ENCODE measurements at regions not wholly inside any gene's neighbourhood (a gene's known extent, or its start where the extent isn't known, plus 50 kb on each side); places are given as distances from the start of the nearest gene placed in this dataset.

DNA sequence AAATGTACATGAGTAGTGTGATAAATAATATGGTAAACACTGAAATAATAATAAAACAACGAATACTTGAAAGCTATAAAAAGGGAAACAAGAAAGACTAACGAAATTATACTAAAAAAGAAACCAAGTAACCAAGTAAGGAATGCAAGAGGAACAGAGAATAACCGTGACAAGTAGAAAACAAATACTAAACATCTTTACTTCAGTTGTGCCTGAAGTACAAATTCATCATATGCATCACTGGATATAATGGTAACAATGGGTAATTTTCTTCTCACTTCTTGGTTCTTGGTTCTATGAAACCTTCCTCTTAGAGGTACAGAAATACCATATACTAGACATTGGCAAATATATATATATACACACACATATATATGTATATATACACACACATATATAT, 1093.6 kb upstream of the B3GALT2 start:
- DNase-seq (ENCODE audit: low spot score): no peak

- no peak for DNase-seq (ENCODE audit: low spot score)
These were observed 1091.5 kb upstream of the B3GALT2 start for GRCh38 chr1:194277927-194278326.

DNA sequence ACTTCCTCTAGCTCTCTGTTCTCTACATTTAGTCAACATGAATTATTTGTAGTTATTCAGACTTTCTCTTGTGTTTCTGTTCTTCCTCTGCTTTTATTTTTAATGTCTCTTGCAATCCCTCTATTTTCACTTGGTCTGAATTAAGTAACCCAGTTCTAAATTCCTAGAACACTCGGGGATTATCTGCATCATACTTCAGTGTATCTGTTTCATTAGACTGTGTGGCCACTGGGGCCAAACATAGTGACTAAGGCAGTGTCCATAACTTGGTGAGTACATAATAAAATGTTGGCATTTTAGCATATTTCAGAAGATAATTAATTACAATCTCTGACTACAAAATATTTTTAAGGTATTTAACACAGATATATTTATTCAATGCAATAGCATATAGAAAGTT, 1087.2 kb upstream of the B3GALT2 start:
- DNase-seq (ENCODE audit: low spot score): no peak

- no peak for DNase-seq (ENCODE audit: low spot score)
These were observed 1082.4 kb upstream of the B3GALT2 start for GRCh38 chr1:194268839-194269238.

DNA sequence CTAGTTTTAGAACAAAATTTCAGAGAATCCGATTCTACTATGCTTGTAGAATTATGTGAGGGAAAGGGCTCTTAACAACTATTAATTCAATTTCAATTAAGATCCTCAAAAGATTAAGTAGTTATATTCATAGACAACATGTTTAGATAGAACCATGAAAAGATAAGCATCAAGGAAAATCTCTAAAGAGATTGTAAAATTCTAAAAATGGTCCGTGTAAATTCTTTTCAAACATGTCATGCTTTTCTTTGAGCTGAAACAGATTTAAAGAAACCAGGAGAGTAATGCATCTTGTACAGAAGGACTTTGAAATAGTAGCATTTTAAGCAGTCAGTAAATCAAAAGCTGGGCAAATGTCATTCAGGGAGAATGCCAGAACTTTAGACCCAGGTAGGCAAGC, 1080.6 kb upstream of the B3GALT2 start:
- DNase-seq (ENCODE audit: low spot score): no peak

GRCh38 chr1:194256010-194256409, 1069.6 kb upstream of the B3GALT2 start:
- no peak for DNase-seq (ENCODE audit: low spot score)

DNA sequence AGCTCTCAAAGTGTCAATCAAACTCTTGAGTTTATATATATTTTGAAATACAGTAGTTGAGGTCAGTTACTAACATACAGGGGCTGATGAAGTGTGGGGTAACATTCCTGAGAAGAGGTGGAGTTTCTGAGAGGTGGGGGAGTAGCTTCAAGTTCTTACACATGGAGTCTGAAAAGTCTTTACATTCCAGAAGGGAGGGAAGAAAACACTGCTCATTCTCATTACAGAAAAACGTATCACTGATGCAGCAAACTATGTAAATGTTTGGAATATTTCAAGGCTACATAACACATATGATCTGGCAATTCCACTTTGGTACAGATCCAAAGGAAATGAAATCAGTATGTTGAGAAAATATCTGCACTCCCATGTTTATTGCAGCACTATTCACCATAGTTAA, 1065.8 kb upstream of the B3GALT2 start:
- no peak for DNase-seq (ENCODE audit: low spot score)

DNA sequence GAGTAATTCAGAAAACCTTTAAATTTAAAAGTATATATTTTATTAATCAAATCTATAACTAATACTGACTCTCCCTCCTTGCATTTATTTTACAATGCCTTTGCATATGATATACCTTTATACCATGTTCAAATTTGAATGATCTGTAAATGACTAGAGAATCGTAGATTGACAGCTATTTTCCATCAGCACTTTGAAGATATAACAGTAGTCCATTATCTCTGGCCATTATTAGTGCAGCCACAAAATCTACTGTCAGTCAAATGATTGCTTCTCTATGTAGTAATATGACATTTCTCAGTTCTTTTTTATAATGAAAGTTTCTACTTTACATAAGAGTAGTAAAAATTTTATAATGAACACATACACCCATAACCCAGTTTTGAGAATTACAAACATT, 1054.8 kb upstream of the B3GALT2 start:
- no peak for DNase-seq (ENCODE audit: low spot score)

DNA sequence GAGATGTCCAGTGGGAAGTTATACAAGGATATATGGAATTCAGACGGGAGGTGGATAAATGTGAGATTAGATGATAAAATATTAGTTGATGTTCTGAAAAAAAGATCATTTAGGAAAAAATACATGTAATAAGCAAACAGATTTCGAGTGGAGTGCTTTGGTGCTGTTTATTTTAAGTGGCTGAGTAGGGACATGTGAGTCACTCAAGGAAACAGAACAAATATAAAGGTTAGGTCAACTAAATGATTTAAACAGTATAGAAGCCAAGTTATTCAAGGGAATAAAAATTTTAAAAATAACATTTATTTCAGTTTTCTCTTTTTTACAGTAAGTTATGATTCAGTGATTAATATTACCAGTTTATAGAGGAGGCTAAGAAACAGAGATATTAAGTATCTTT, 1046.7 kb upstream of the B3GALT2 start:
- DNase-seq (ENCODE audit: low spot score): no peak

- no peak for DNase-seq (ENCODE audit: low spot score)
These were observed 1044.1 kb upstream of the B3GALT2 start for GRCh38 chr1:194230351-194231144.

DNA sequence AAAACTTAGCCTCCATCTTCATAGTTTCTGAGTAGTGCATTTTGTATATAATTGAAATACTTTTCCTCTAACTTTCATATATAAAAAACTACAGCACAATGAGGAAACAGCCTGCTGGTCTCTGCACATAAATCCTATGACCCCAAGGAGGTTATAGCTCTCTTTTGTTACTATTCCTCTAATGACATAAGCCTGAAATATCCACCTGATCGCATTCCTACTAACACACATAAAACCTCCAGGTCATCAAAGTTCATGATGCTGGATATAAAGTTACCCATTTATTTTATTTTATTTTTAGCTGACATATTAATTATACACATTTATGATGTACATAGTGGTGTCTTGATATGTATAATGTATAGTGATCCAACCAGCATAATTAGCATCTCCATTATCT, 1042.0 kb upstream of the B3GALT2 start:
- DNase-seq (ENCODE audit: low spot score): no peak

DNA sequence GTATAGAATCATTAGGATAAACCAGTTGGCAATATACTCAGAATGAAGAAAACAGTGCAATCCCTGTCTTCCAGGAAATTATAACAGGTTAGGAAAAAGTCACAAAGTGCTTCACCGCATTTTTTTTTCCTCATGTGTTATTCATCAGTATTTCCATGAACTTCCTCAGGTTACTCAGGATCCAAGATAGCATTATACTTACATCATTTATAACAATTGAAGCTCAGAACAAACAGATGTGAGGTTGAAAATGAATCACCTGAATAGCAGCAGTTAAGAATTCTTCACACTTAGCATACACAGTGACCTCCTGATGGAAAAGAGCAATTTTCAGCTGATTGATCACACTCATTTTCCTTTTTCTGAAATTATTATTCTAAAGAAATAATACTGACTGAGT, 1040.7 kb upstream of the B3GALT2 start:
- no peak for DNase-seq (ENCODE audit: low spot score)

DNA sequence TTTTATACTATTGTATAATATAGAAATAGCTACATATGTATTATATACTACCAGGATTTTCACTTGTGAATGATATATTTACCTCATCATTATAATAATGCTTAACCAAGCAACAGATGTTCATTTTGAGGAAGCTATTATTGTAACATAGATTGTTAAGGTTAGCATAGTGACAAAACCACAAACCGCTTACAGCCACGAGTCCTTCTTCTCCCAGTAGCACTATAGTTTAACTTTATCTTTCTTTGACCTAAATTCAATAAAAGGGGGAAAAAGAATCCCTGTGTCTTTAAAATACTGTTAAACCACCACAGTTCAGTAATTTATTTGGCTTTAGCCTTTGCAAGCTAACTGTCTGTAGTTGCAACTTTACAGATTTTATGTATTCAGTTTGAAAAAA, 1039.4 kb upstream of the B3GALT2 start:
- no peak for DNase-seq (ENCODE audit: low spot score)

DNA sequence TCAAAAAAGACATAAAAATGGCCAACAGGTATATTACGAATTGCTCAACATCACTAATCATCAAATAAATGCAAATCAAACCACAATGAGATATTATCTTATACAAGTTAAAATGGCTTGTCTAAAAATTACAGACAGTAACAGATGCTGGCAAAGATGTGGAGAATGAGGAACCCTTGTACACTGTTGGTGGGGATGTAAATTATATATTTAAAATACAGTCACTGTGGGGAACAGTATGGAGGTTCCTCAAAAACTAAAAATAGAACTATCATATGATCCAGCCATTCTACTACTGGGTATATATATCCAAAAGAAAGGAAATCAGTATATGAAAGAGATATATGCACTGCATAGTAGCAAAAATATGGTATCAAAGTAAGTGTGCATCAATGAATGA, 1037.2 kb upstream of the B3GALT2 start:
- DNase-seq (ENCODE audit: low spot score): no peak

GRCh38 chr1:194215448-194215847, 1029.0 kb upstream of the B3GALT2 start:
- DNase-seq (ENCODE audit: low spot score): no peak

DNA sequence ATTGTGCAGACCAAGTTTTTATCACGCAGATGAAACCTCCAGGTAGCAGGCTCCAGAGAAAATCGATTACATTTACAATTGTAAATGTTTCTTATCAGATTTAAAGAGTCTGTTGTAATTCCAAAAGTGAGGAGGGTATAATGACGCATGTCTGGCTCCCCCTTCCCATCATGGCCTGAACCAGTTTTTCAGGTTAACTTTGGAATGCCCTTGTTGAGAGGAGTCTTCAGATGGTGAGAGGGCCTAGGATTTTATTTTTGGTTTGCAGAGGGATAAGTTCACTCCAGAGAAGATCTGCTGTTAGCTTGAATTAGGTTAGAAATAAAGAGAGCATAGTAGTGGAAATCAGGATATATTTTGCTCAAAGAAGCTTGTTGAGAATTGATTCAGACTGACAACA, 1028.3 kb upstream of the B3GALT2 start:
- no peak for DNase-seq (ENCODE audit: low spot score)

GRCh38 chr1:194209920-194210319, 1023.5 kb upstream of the B3GALT2 start:
- no peak for DNase-seq (ENCODE audit: low spot score)

GRCh38 chr1:194208674-194209073, 1022.3 kb upstream of the B3GALT2 start:
- DNase-seq (ENCODE audit: low spot score): no peak

DNA sequence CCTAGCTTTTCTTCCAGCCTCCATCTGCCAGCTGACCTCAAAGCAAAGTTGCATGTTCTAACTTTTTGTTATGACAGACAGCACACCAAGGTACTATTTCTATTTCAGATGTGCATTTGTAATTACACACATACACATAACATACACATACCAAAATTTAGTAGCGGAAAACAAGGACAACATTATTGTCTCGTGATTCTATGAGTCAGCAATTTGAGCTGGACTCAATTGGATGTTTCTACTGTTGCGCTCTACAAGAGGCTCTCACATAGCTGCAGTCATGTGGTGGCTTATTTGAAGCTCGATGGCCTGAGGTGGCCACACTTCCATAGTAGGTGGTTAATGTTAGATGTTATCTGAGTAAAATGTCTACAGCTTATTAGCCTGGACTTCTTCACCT, 1010.1 kb upstream of the B3GALT2 start:
- no peak for DNase-seq (ENCODE audit: low spot score)

- peak; percentile 7 for DNase-seq (ENCODE audit: low spot score)
These were observed 1008.3 kb upstream of the B3GALT2 start for GRCh38 chr1:194194724-194195123.

DNA sequence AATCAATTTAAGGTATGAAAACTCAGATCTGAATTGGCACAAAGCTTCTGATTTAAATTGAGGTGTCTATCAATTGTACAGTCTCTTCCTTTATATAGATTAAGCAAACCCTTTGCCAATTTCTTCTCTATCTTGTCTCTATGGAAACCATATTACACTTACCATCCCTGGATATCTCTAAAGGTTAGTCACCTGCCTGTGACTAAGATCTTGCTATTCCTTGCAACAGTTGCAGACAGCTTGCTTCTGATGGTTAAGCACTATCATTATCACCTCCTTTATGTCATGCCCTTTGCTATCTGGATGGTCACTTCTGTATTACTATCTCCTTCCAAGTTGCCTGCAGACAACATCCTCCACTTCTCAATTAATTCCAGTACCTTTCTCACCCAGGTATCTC, 998.6 kb upstream of the B3GALT2 start:
- no peak for DNase-seq (ENCODE audit: low spot score)

GRCh38 chr1:194184425-194184824, 998.0 kb upstream of the B3GALT2 start:
- no peak for DNase-seq (ENCODE audit: low spot score)

DNA sequence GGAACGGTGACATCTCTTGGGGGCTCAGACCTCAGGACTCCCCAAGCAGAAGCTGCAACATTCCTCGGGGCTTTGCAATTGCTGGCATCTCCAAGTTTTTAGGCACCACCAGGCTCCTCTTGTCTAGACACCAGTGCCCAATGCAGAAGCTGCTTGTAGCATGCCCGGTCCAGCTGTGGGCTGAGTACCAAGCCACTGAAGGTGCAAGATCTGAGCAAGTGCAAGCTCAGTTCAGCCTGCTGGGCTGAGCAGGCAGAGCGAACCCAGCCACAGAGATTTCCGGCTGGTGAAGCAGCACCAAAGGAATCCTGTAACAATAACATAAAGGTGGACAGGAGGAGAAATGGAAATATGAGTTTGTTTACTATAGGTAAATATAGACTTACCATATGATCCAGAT, 995.4 kb upstream of the B3GALT2 start:
- DNase-seq (ENCODE audit: low spot score): no peak

DNA sequence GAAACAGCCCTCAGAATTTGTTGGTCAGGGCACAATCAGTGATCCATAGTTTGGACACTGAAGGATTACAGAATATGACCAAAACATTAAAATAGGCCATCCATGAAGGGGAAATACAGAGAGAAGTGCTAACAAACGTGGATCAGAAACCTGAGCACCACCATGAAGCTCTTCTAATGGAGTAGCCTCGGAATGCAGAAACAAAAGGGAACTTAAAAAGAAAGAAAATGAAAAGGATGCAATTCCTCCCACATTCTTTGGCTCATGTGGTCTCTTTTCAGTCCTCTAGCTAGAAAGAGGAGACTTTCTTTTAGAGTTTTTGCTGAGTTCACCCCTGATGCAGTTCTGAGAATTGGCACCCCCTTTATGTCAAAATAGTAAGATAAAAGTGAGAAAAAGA, 989.8 kb upstream of the B3GALT2 start:
- DNase-seq (ENCODE audit: low spot score): no peak
